GM13977 (cell line): ENCODE measurements at regions not wholly inside any gene's neighbourhood (a gene's known extent, or its start where the extent isn't known, plus 50 kb on each side); places are given as distances from the start of the nearest gene placed in this dataset.

Experiments used
- DNase-seq: peaks from one replicate; pipeline ENCODE4 v3.0.0; 2012; ENCODE audit warnings: low spot score
- CTCF ChIP-seq: IDR thresholded peaks from 2 replicates; pipeline ENCODE4 v1.5.1; 2012; ENCODE audit warnings: mild to moderate bottlenecking, control low read depth; ENCODE audit not compliant: insufficient read depth; ENCODE audit errors: extremely low read depth, missing control alignments
- in situ Hi-C: fragments of 300-500 bp; cut with MboI; formaldehyde crosslinking; loops from one replicate; pipeline ENCODE4 v1.12.0; 2022; ENCODE audit warnings: low sequenced_read_pairs, low pct_unique_long_range_greater_than_20kb, mixed read lengths, inconsistent platforms; ENCODE audit not compliant: unreplicated experiment

- DNase-seq = no peak
- in situ Hi-C loops = no loop called here
- no peak for TF ChIP-seq CTCF
Observed at GRCh38 chr11:23497040-23497439, 636.8 kb upstream of the CCDC179 start.

GRCh38 chr11:23502389-23502788 is 642.1 kb upstream of the CCDC179 start:
- DNase-seq = no peak
- no peak for TF ChIP-seq CTCF
- in situ Hi-C loops = no loop called here

GRCh38 chr11:23502826-23503225 is 642.6 kb upstream of the CCDC179 start:
- no peak for DNase-seq
- no peak for TF ChIP-seq CTCF
- in situ Hi-C loops = no loop called here

GRCh38 chr11:23509023-23509422 is 648.7 kb upstream of the CCDC179 start:
- in situ Hi-C loops = no loop called here
- no peak for DNase-seq
- no peak for TF ChIP-seq CTCF

- in situ Hi-C loops = no loop called here
- TF ChIP-seq CTCF = no peak
- DNase-seq = no peak
Observed at GRCh38 chr11:23509821-23510220, 649.5 kb upstream of the CCDC179 start.

- in situ Hi-C loops = no loop called here
- TF ChIP-seq CTCF = no peak
- DNase-seq = no peak
Observed at GRCh38 chr11:23519194-23519593, 658.9 kb upstream of the CCDC179 start.
